ENCODE measurements at regions not wholly inside any gene's neighbourhood (a gene's known extent, or its start where the extent isn't known, plus 50 kb on each side); places are given as distances from the start of the nearest gene placed in this dataset.

DNA sequence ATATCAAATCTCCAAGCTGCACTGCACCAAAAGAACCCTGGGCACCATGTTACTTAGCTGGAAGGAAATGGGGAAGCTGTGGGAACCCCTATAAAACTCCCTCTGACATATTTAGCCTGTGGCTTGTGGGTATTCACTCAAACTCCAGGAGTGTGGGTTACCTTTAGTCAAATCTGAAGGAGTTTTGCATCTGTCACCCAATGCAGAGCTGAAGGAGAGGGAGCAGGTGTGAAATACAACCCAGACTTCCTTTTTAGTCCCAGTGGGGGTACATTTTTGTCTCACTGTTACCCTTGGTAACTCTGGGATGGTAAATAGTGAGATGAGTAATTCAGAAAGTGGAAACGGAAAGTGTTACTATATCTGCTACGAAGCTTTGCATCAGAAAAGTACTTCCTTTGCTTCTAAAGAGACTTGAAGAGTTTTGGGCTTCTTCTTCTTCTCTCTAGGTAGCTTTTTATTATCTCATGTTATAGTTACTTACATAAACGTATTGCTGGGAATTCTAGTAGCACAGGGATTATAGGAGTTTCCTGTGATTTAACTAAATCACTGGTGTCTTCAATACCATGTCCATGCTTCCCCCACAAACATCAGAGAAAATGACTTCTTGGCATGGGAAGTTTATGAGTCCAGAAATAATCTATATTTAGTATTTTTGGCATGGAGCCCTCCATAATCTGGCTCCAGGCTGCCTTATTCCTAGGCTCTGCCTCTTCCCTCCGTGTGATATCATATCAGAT lies 105.9 kb downstream of the AKAP11 start:
- TF ChIP-seq POLR2A (IDR thresholded peaks at IDR 0.05; ENCODE audit: low read length) (no peak), GATA1 (IDR thresholded peaks at IDR 0.05; ENCODE audit: low read depth, low read length) (no peak)
